C4-2B (cell line): ENCODE measurements at regions not wholly inside any gene's neighbourhood (a gene's known extent, or its start where the extent isn't known, plus 50 kb on each side); places are given as distances from the start of the nearest gene placed in this dataset.

ENCODE experiments used
- H3K27ac ChIP-seq: fragments of 450-650 bp; 2 replicates; pipeline ENCODE4 v1.5.1; 2017
- ZFX ChIP-seq: fragments of 450-650 bp; IDR thresholded peaks from 2 replicates; pipeline ENCODE4 v1.6.1; 2017
- TF ChIP-seq, protein P1 (sequence below): fragments of 450-650 bp; conservative IDR thresholded peaks from 2 replicates; pipeline ENCODE4 v1.5.1; 2017; ENCODE audit warnings: mild to moderate bottlenecking

DNA sequence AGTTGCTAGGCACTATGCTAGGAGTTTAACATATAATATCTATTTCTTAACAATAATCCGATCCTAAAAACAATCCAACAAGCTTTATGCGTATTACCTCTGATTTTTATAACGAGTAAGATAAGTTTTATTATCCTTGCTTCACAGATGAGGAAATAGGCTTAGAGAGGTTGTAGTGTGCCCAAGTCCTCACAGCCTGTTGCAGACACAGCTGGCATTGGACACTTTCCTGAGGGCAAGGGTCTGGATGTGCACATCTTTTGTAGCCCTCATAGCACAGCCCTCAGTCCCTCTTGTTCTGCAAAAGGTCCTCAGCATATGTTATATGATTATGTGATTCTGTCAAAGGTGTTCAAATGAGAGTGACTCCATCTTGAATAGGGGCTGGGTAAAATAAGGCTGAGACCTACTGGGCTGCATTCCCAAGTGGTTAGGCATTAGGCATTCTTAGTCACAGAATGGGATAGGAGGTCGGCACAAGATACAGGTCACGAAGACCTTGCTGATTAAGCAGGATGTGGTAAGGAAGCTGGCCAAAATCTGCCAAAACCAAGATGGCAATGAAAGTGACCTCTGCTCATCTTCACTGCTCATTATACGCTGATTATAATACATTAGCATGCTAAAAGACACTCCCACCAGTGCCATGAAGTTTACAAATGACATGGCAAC lies 75.7 kb upstream of the F3 start:
- no peak overlapping the region for H3K27ac ChIP-seq
- TF ChIP-seq ZFX = no peak
- TF ChIP-seq, protein P1, sequence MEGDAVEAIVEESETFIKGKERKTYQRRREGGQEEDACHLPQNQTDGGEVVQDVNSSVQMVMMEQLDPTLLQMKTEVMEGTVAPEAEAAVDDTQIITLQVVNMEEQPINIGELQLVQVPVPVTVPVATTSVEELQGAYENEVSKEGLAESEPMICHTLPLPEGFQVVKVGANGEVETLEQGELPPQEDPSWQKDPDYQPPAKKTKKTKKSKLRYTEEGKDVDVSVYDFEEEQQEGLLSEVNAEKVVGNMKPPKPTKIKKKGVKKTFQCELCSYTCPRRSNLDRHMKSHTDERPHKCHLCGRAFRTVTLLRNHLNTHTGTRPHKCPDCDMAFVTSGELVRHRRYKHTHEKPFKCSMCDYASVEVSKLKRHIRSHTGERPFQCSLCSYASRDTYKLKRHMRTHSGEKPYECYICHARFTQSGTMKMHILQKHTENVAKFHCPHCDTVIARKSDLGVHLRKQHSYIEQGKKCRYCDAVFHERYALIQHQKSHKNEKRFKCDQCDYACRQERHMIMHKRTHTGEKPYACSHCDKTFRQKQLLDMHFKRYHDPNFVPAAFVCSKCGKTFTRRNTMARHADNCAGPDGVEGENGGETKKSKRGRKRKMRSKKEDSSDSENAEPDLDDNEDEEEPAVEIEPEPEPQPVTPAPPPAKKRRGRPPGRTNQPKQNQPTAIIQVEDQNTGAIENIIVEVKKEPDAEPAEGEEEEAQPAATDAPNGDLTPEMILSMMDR = no peak

DNA sequence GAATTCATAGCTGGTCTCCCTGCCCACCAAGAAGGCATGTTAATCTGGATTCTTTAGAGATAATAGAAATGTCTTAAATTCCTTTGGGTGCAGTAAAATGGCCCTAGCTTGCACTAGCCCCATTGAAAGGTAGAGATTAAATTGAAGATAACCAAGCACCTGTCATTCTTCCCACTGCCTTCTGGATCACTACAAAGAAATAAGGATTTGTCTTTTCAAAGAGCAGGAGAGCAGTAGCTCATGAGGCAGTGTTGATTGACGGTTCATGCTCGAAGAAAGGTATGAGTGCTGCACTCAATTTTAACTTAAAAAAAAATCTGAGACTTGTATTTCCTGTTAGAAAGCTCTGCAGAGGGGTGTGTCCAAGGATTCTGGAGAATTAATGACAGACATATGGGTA lies 74.9 kb upstream of the F3 start:
- no peak for TF ChIP-seq ZFX
- TF ChIP-seq, protein P1 = no peak
- no peak overlapping the region for H3K27ac ChIP-seq

DNA sequence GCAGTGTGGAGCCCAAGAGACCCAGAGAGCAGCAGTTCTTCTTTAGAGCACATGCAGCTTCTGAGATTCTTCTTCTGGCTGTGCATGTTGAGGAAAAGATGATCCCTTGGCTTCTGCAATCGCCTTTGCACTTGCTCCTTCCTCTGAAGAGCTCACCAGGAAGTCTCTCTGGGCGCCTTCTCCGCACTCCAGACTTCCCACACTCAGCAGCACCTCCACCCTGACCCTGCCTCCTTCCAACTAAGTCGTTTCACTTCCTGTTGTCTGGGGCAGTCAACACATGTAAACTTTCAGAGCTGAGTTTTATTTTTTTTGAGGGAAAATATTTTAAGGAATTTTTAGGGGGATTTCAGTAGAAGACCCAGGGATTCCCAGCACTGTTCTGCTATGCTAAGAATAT lies 73.4 kb upstream of the F3 start:
- TF ChIP-seq ZFX = no peak
- TF ChIP-seq, protein P1 = no peak
- H3K27ac ChIP-seq = no peak overlapping the region

DNA sequence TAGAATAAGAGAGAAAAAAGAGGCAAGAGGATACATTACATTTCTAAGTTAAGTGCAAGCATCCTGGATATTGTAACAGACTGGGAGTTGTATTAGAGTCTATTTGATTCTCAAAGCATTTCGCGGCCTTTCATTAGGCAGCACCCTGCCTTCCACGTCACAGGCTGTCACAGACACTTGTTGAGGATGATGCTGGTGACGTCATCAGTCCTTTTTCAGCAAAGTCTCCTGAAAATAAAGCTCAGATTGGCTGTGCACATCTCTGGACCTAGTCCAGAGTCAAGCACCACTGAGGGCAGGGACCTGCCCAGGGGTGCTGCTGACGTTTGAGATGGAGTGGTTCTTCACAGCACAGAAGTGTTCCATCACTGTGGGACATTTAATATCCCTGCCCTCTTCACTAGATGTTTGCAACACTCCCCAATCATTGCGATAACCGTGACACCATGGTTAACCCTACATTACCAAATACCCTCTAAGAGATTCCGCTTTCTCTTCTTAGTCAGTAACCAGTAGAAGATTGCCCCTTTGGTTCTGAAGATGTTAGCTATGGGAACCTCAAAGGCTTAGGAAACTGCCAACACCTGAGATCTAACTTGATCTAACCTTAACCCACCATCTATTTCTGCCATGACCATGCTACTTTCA lies 72.7 kb upstream of the F3 start:
- TF ChIP-seq ZFX = no peak
- TF ChIP-seq, protein P1 = no peak
- H3K27ac ChIP-seq = no peak overlapping the region

DNA sequence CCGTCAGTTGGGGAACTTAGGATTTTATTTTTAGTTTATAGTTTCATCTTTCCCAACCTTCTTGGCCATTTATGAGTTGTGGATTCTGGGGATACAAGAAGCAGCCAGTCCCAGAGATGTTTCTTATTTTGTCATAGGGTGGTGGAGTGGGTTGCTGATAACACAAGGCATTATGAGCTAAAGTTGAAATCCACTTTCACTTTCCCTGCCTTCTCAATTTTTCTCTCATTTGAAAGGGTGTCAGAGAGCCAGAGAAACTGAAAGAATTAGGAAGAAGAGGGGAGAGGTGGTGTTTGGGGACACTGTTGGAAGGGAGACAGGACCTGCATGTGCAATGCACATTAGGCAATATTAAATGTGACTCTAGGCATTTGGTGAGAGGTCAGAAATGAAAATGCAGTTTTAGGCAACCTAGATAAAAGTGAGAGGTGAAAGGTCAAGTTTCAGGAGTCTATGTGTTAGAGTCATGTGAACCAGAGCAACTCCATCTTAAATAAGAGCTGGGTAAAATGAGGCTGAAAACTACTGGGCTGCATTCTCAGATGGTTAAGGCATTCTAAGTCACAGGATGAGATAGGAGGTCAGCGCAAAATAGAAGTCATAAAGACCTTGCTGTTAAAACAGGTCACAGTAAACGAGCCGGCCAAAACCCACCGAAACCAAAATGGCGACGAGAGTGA lies 71.1 kb upstream of the F3 start:
- TF ChIP-seq ZFX = no peak
- TF ChIP-seq, protein P1 = no peak
- H3K27ac ChIP-seq = no peak overlapping the region

DNA sequence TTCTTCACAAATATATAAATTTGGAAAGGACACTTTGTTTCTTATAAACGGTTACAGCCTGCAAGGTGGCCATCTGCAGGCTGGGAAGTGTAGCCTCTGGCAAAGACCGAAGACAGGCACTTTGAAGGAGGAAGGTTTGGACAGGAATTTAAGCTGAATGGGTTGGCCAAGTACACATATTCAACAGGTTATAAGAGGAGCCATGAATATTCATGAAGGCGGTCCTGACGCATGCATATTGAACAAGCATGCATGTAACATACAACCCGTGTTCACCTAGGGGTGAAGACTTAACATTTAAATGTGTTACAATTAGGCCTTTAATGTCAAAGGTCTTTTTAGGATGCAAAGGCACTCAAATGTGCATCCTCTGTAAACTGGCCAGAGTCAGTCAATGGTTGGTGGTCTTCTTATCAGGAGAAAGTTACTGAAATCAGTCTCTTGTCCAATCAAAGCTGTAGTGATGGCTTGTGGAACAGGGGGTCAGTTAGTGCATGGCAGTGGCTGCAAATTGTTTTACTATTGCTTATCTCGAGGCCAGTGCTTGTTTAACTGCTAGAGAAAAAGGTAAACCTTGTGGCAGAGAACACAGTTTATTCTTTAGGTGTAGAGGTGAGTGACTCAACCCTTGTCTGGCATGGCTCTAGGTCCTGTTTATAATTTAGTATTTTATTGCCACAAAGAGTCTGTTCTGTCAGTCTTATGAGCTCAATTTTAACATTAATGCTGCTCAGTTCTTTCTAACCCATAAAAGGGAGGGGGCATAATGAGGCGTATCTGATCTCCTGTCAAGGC lies 70.3 kb upstream of the F3 start:
- no peak for TF ChIP-seq ZFX
- TF ChIP-seq, protein P1 = no peak; the same call in 1 of the 2 replicates
- H3K27ac ChIP-seq = no peak overlapping the region
